ENCODE measurements at regions not wholly inside any gene's neighbourhood (a gene's known extent, or its start where the extent isn't known, plus 50 kb on each side); places are given as distances from the start of the nearest gene placed in this dataset.

- no peak overlapping the region for H2AFZ ChIP-seq (ENCODE audit: low read length)
- no peak overlapping the region for H3K4me3 ChIP-seq (ENCODE audit: low read length, poor library complexity, severe bottlenecking)
- TF ChIP-seq CTCF (conservative IDR thresholded peaks at IDR 0.05; ENCODE audit: low read length) (no peak), EZH2phosphoT487 (IDR thresholded peaks at IDR 0.05; ENCODE audit: borderline replicate concordance) (no peak)
- no peaks in the 10 kb centered on the region for H3K79me2 ChIP-seq (ENCODE audit: insufficient read depth, low read length)
- no peak overlapping the region for H3K4me2 ChIP-seq (ENCODE audit: low read depth, low read length, poor library complexity, severe bottlenecking)
- H3K9me3 ChIP-seq (ENCODE audit: insufficient read depth, low read depth, low read length), result no peaks in the 10 kb centered on the region
- no peaks in the 10 kb centered on the region for H3K36me3 ChIP-seq (ENCODE audit: insufficient read depth, low read length)
- no peak overlapping the region for H3K9ac ChIP-seq (ENCODE audit: low read depth, low read length, poor library complexity, severe bottlenecking)
- no peaks in the 10 kb centered on the region for H3F3A ChIP-seq (ENCODE audit: low read depth)
- H3K27me3 ChIP-seq (ENCODE audit: insufficient read depth, low read length, poor library complexity, severe bottlenecking), result no peaks in the 10 kb centered on the region
- H3K4me1 ChIP-seq (ENCODE audit: insufficient read depth, low read length, poor library complexity, severe bottlenecking), result no peaks in the 10 kb centered on the region
- H4K20me1 ChIP-seq (ENCODE audit: insufficient read depth, low read length, poor library complexity, severe bottlenecking), result no peaks in the 10 kb centered on the region
- H3K9me2 ChIP-seq (replicated peaks; ENCODE audit: low read depth, low read length), result no peaks in the 10 kb centered on the region
Observed at GRCh38 chr5:93249651-93250289, 331.2 kb downstream of the NR2F1-AS1 start.

- H3K27me3 ChIP-seq (ENCODE audit: insufficient read depth, low read length, poor library complexity, severe bottlenecking), result no peaks in the 10 kb centered on the region
- H3K4me1 ChIP-seq (ENCODE audit: insufficient read depth, low read length, poor library complexity, severe bottlenecking), result no peaks in the 10 kb centered on the region
- no peaks in the 10 kb centered on the region for H4K20me1 ChIP-seq (ENCODE audit: insufficient read depth, low read length, poor library complexity, severe bottlenecking)
- H2AFZ ChIP-seq (ENCODE audit: low read length), result no peak overlapping the region
- TF ChIP-seq EZH2phosphoT487 (IDR thresholded peaks at IDR 0.05; ENCODE audit: borderline replicate concordance) (no peak), CTCF (conservative IDR thresholded peaks at IDR 0.05; ENCODE audit: low read length) (no peak)
- no peak overlapping the region for H3K4me2 ChIP-seq (ENCODE audit: low read depth, low read length, poor library complexity, severe bottlenecking)
- no peak overlapping the region for H3K9ac ChIP-seq (ENCODE audit: low read depth, low read length, poor library complexity, severe bottlenecking)
- H3K36me3 ChIP-seq (ENCODE audit: insufficient read depth, low read length), result no peaks in the 10 kb centered on the region
- no peaks in the 10 kb centered on the region for H3K9me2 ChIP-seq (replicated peaks; ENCODE audit: low read depth, low read length)
- no peak overlapping the region for H3K4me3 ChIP-seq (ENCODE audit: low read length, poor library complexity, severe bottlenecking)
- H3K79me2 ChIP-seq (ENCODE audit: insufficient read depth, low read length), result no peaks in the 10 kb centered on the region
- H3F3A ChIP-seq (ENCODE audit: low read depth), result no peaks in the 10 kb centered on the region
- H3K9me3 ChIP-seq (ENCODE audit: insufficient read depth, low read depth, low read length), result no peaks in the 10 kb centered on the region
Observed at GRCh38 chr5:93247105-93247504, 333.9 kb downstream of the NR2F1-AS1 start.

GRCh38 chr5:93246090-93246855 lies 334.7 kb downstream of the NR2F1-AS1 start:
- Histone ChIP-seq H3K9me3 (ENCODE audit: insufficient read depth, low read depth, low read length) (no peaks in the 10 kb centered on the region), H3K36me3 (ENCODE audit: insufficient read depth, low read length) (no peaks in the 10 kb centered on the region), H3K27me3 (ENCODE audit: insufficient read depth, low read length, poor library complexity, severe bottlenecking) (no peaks in the 10 kb centered on the region), H3K79me2 (ENCODE audit: insufficient read depth, low read length) (no peaks in the 10 kb centered on the region), H3K4me3 (ENCODE audit: low read length, poor library complexity, severe bottlenecking) (no peak overlapping the region), H4K20me1 (ENCODE audit: insufficient read depth, low read length, poor library complexity, severe bottlenecking) (no peaks in the 10 kb centered on the region), H3K9ac (ENCODE audit: low read depth, low read length, poor library complexity, severe bottlenecking) (no peak overlapping the region), H2AFZ (ENCODE audit: low read length) (no peak overlapping the region), H3K4me2 (ENCODE audit: low read depth, low read length, poor library complexity, severe bottlenecking) (no peak overlapping the region), H3F3A (ENCODE audit: low read depth) (no peaks in the 10 kb centered on the region), H3K9me2 (replicated peaks; ENCODE audit: low read depth, low read length) (no peaks in the 10 kb centered on the region), H3K4me1 (ENCODE audit: insufficient read depth, low read length, poor library complexity, severe bottlenecking) (no peaks in the 10 kb centered on the region)
- no peak for TF ChIP-seq CTCF (conservative IDR thresholded peaks at IDR 0.05; ENCODE audit: low read length)
- no peak for TF ChIP-seq EZH2phosphoT487 (IDR thresholded peaks at IDR 0.05; ENCODE audit: borderline replicate concordance)

Data from Loucy (cell line).